WTC11 (cell line): ENCODE measurements at regions not wholly inside any gene's neighbourhood (a gene's known extent, or its start where the extent isn't known, plus 50 kb on each side); places are given as distances from the start of the nearest gene placed in this dataset.

Source experiments
- ATAC-seq: fragments of 200-7000 bp; cut with Tn5 transposase; 2 replicates; pipeline ENCODE4 v1.10.0; 2021; ENCODE audit warnings: mild to moderate bottlenecking, moderate library complexity
- CTCF ChIA-PET: fragments of 300-600 bp; sonication (Branson Sonifier 250); formaldehyde crosslinking; loops from one replicate; lab custom pipeline; 2021; ENCODE audit warnings: antibody characterized with exemption; lab: Charles Lee
- POLR2A ChIA-PET: fragments of 350-600 bp; sonication (Branson Sonifier 250); formaldehyde crosslinking; loops from one replicate; lab custom pipeline; 2021; ENCODE audit warnings: antibody characterized with exemption; lab: Charles Lee
- DNase-seq: peaks from one replicate; pipeline ENCODE4 v3.0.0; 2021; ENCODE audit warnings: low spot score
- H3K27ac Mint-ChIP-seq: 2 replicates; pipeline ENCODE4 v1.8.0; 2021; ENCODE audit warnings: mixed read lengths
- H3K27me3 Mint-ChIP-seq: 2 replicates; pipeline ENCODE4 v1.8.0; 2021; ENCODE audit warnings: low read depth, mild to moderate bottlenecking, moderate library complexity, mixed read lengths
- H3K36me3 Mint-ChIP-seq: 2 replicates; pipeline ENCODE4 v1.8.0; 2021; ENCODE audit warnings: mixed read lengths
- H3K4me1 Mint-ChIP-seq: 2 replicates; pipeline ENCODE4 v1.8.0; 2022; ENCODE audit warnings: mixed read lengths
- H3K4me3 Mint-ChIP-seq: 2 replicates; pipeline ENCODE4 v1.8.0; 2021; ENCODE audit warnings: mild to moderate bottlenecking, moderate library complexity, mixed read lengths
- H3K9me3 Mint-ChIP-seq: 2 replicates; pipeline ENCODE4 v1.8.0; 2021; ENCODE audit warnings: mixed read lengths
- ATF6 ChIP-seq: sonication (generic); formaldehyde crosslinking; IDR thresholded peaks from 2 replicates; pipeline ENCODE4 v1.8.1; 2023; ENCODE audit warnings: mild to moderate bottlenecking, missing genetic modification reagents
- CDX4 ChIP-seq: fragments of 250-450 bp; sonication (Bioruptor Pico); IDR thresholded peaks from 2 replicates; pipeline ENCODE4 v1.9.0; 2021; ENCODE audit warnings: moderate library complexity, mild to moderate bottlenecking, inconsistent platforms, borderline replicate concordance
- E2F1 ChIP-seq: sonication (generic); formaldehyde crosslinking; IDR thresholded peaks from 2 replicates; pipeline ENCODE4 v1.8.0; 2022; ENCODE audit warnings: mild to moderate bottlenecking, missing genetic modification reagents
- E2F4 ChIP-seq: sonication (generic); formaldehyde crosslinking; IDR thresholded peaks from 2 replicates; pipeline ENCODE4 v1.8.1; 2022; ENCODE audit warnings: low read depth, mild to moderate bottlenecking, moderate library complexity, missing genetic modification reagents, borderline replicate concordance
- HMGA2 ChIP-seq: fragments of 250-450 bp; sonication (Bioruptor Pico); IDR thresholded peaks from 2 replicates; pipeline ENCODE4 v1.4.0; 2021; ENCODE audit warnings: mild to moderate bottlenecking, moderate library complexity
- KAT7 ChIP-seq: sonication (generic); formaldehyde crosslinking; IDR thresholded peaks from 2 replicates; pipeline ENCODE4 v1.8.1; 2023; ENCODE audit warnings: missing genetic modification reagents, mild to moderate bottlenecking, borderline replicate concordance
- MAX ChIP-seq: sonication (generic); formaldehyde crosslinking; IDR thresholded peaks from 2 replicates; pipeline ENCODE4 v1.8.0; 2022; ENCODE audit warnings: mild to moderate bottlenecking, missing genetic modification reagents
- MLX ChIP-seq: sonication (generic); formaldehyde crosslinking; IDR thresholded peaks from 2 replicates; pipeline ENCODE4 v1.8.1; 2023; ENCODE audit warnings: mild to moderate bottlenecking, missing genetic modification reagents, moderate library complexity
- MYBL2 ChIP-seq: sonication (generic); formaldehyde crosslinking; IDR thresholded peaks from 2 replicates; pipeline ENCODE4 v1.8.1; 2023; ENCODE audit warnings: mild to moderate bottlenecking, moderate library complexity, missing genetic modification reagents
- NFE2L1 ChIP-seq: sonication (generic); formaldehyde crosslinking; IDR thresholded peaks from 2 replicates; pipeline ENCODE4 v1.8.1; 2023; ENCODE audit warnings: missing genetic modification reagents
- PRDM15 ChIP-seq: sonication (generic); formaldehyde crosslinking; IDR thresholded peaks from 2 replicates; pipeline ENCODE4 v1.8.0; 2022; ENCODE audit warnings: missing genetic modification reagents
- PRRX2 ChIP-seq: fragments of 250-450 bp; sonication (Bioruptor Pico); IDR thresholded peaks from 2 replicates; pipeline ENCODE4 v1.8.0; 2021; ENCODE audit warnings: mild to moderate bottlenecking
- RELA ChIP-seq: sonication (generic); formaldehyde crosslinking; IDR thresholded peaks from 2 replicates; pipeline ENCODE4 v1.8.1; 2022; ENCODE audit warnings: missing genetic modification reagents, mild to moderate bottlenecking, borderline replicate concordance
- SMAD3 ChIP-seq: sonication (generic); formaldehyde crosslinking; IDR thresholded peaks from 2 replicates; pipeline ENCODE4 v1.8.0; 2022; ENCODE audit warnings: missing genetic modification reagents, mild to moderate bottlenecking, borderline replicate concordance
- SP1 ChIP-seq: sonication (generic); formaldehyde crosslinking; conservative IDR thresholded peaks from 2 replicates; pipeline ENCODE4 v1.8.1; 2022; ENCODE audit warnings: missing genetic modification reagents
- TCF7 ChIP-seq: sonication (generic); formaldehyde crosslinking; IDR thresholded peaks from 2 replicates; pipeline ENCODE4 v1.8.0; 2022; ENCODE audit warnings: mild to moderate bottlenecking, low read depth, missing genetic modification reagents, moderate library complexity
- USF1 ChIP-seq: sonication (generic); formaldehyde crosslinking; IDR thresholded peaks from 2 replicates; pipeline ENCODE4 v1.8.0; 2022; ENCODE audit warnings: mild to moderate bottlenecking, missing genetic modification reagents
- ZNF317 ChIP-seq: sonication (generic); formaldehyde crosslinking; IDR thresholded peaks from 2 replicates; pipeline ENCODE4 v1.8.1; 2023; ENCODE audit warnings: low read depth, mild to moderate bottlenecking, moderate library complexity, missing genetic modification reagents, borderline replicate concordance
- ZNF532 ChIP-seq: fragments of 250-450 bp; sonication (Bioruptor Pico); IDR thresholded peaks from 2 replicates; pipeline ENCODE4 v1.9.0; 2021; ENCODE audit warnings: mild to moderate bottlenecking, borderline replicate concordance
- ZNF671 ChIP-seq: fragments of 250-450 bp; sonication (Bioruptor Pico); IDR thresholded peaks from 2 replicates; pipeline ENCODE4 v1.8.0; 2021; ENCODE audit warnings: mild to moderate bottlenecking

GRCh38 chr12:29893002-29893401 is 109.3 kb upstream of the TMTC1 start:
- no peak for DNase-seq
- ChIA-PET CTCF (interaction anchor here (0.9 to 1.0 kb wide), 2 partner anchors 9 to 363 kb away, joined by 3 read pairs; no protein-coding TSS in a partner anchor), POLR2A (no interaction called here)
- H3K9me3 Mint-ChIP-seq: peaks cover 14% of the 10 kb centered on the region
- no peak overlapping the region for H3K27ac Mint-ChIP-seq
- no peak overlapping the region for H3K4me3 Mint-ChIP-seq
- peaks cover 5% of the 10 kb centered on the region for H3K36me3 Mint-ChIP-seq
- TF ChIP-seq SP1 (CRISPR knock-in tag): no peak
- no peak for TF ChIP-seq USF1 (CRISPR knock-in tag)
- TF ChIP-seq TCF7 (CRISPR knock-in tag): no peak
- no peak for TF ChIP-seq KAT7 (CRISPR knock-in tag)
- TF ChIP-seq E2F1 (CRISPR knock-in tag): no peak
- no peak for TF ChIP-seq HMGA2 (CRISPR knock-in tag)
- no peak for TF ChIP-seq CDX4 (CRISPR knock-in tag)
- TF ChIP-seq MYBL2: no peak
- no peak for TF ChIP-seq ZNF317 (CRISPR knock-in tag)
- no peak for TF ChIP-seq ATF6 (CRISPR knock-in tag)
- no peak for ATAC-seq
- H3K27me3 Mint-ChIP-seq: no peaks in the 10 kb centered on the region
- H3K4me1 Mint-ChIP-seq: peaks cover 16% of the 10 kb centered on the region

- CTCF ChIA-PET: interaction anchor here (1.0 kb wide), 1 partner anchor 10 kb away, joined by 3 read pairs; no protein-coding TSS in a partner anchor
- POLR2A ChIA-PET: no interaction called here
- peaks cover 15% of the 10 kb centered on the region for H3K36me3 Mint-ChIP-seq
- H3K4me1 Mint-ChIP-seq: peaks cover 15% of the 10 kb centered on the region
- peaks cover 25% of the 10 kb centered on the region for H3K9me3 Mint-ChIP-seq
- no peak overlapping the region for H3K27ac Mint-ChIP-seq
- no peak overlapping the region for H3K4me3 Mint-ChIP-seq
- no peaks in the 10 kb centered on the region for H3K27me3 Mint-ChIP-seq
- no peak for ATAC-seq
- no peak for DNase-seq
- no peak for TF ChIP-seq ZNF532 (CRISPR knock-in tag)
- no peak for TF ChIP-seq ZNF671 (CRISPR knock-in tag)
- no peak for TF ChIP-seq MAX (CRISPR knock-in tag)
- TF ChIP-seq SMAD3 (CRISPR knock-in tag): no peak
- TF ChIP-seq E2F4: no peak
- no peak for TF ChIP-seq PRDM15 (CRISPR knock-in tag)
- TF ChIP-seq PRRX2 (CRISPR knock-in tag): no peak
- no peak for TF ChIP-seq MLX
- TF ChIP-seq NFE2L1 (CRISPR knock-in tag): no peak
- TF ChIP-seq RELA (CRISPR knock-in tag): no peak
Observed at GRCh38 chr12:29891792-29892191, 108.0 kb upstream of the TMTC1 start.
